Activated CD4-positive, alpha-beta T cell treated with anti-CD3 and anti-CD28 coated beads, Interleukin-2, amount 10 ng/mL, durations not matched to agents 7 days and 5 days (primary cell): ENCODE measurements at regions not wholly inside any gene's neighbourhood (a gene's known extent, or its start where the extent isn't known, plus 50 kb on each side); places are given as distances from the start of the nearest gene placed in this dataset.

Source experiments
- CTCF ChIA-PET: fragments of 350-600 bp; sonication (Branson Sonifier 250); formaldehyde crosslinking; loops from one replicate; lab custom pipeline; 2021; ENCODE audit warnings: antibody characterized with exemption; lab: Charles Lee
- POLR2A ChIA-PET: fragments of 350-600 bp; sonication (Branson Sonifier 250); formaldehyde crosslinking; loops from one replicate; lab custom pipeline; 2021; ENCODE audit warnings: antibody characterized with exemption; lab: Charles Lee
- DNase-seq: peaks from one replicate; pipeline ENCODE4 v3.0.0-alpha.2; 2020
- H3K27ac Mint-ChIP-seq: one replicate; pipeline ENCODE4 v1.8.0; 2021; ENCODE audit warnings: mild to moderate bottlenecking, moderate library complexity, mixed read lengths
- H3K27me3 Mint-ChIP-seq: one replicate; pipeline ENCODE4 v1.8.0; 2021; ENCODE audit warnings: mixed read lengths
- H3K36me3 Mint-ChIP-seq: one replicate; pipeline ENCODE4 v1.8.0; 2021; ENCODE audit warnings: low read depth, mixed read lengths
- H3K4me1 Mint-ChIP-seq: one replicate; pipeline ENCODE4 v1.8.0; 2021; ENCODE audit warnings: mixed read lengths
- H3K4me3 Mint-ChIP-seq: one replicate; pipeline ENCODE4 v1.8.0; 2021; ENCODE audit warnings: mild to moderate bottlenecking, moderate library complexity, mixed read lengths
- H3K9me3 Mint-ChIP-seq: one replicate; pipeline ENCODE4 v1.8.0; 2021; ENCODE audit warnings: mixed read lengths

DNA sequence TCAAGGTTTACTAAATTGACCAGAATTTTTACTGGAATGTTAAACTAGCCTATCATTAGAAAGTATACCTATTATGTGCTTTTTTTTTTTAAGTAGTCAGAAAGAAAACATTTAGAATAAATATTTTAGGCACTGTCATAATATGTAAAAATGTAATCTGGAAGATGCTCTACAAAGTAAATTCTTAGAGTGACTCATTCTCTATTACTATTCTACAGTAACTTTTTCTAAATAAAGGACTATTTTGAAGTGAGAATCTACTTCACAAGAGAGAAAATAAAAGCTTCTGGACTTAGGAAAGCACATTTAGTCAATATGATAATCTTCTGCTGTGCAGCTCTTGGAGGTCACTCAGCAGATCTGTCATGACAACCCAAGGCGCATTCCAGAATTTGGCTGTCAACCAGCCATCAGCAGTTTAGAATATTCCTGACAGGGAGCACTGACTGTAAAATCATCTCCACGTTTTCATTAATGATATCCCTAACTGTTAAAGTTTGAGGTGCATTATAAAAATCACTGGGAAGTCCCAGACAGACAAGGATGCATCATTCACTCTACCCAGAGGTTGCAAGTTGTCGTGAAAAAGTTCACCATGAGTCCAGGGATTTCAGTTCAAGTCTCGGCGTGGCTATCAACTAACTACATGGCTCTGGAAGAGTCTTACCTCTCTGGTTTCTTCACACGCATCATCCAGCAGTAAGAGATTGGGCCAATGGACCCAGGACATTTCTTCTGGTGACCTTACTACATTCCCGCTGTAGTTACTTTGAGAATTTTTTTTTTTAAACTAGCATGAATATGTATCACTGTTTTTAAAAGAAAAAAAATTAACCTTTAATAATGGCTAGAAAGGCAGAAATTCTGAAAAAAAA lies 374.9 kb downstream of the GJA1 start:
- Mint-ChIP-seq H3K4me3 (no peak overlapping the region), H3K9me3 (no peaks in the 10 kb centered on the region)

DNA sequence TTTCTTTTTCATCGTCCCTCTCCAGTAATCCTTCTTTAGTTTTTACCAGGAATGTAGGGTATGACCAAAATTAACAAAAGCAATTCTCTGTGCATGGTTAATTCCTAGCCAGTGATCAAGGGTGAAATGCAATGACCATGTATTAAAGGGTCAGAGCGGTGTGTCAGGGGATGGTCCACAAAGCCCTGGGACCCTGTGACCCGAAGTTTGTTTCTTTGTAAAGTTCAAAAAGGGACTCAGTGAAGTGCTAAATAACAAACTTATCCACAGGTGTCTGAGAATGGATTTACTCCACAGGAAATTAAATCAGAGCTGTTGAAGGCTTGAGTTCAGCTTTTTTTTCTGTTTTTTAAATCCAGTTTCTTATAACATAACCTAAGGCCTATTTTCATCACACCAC lies 375.7 kb downstream of the GJA1 start:
- Mint-ChIP-seq H3K27me3 (no peaks in the 10 kb centered on the region), H3K4me3 (no peak overlapping the region), H3K9me3 (no peaks in the 10 kb centered on the region), H3K4me1 (no peaks in the 10 kb centered on the region), H3K27ac (no peak overlapping the region), H3K36me3 (no peaks in the 10 kb centered on the region)
- no peak for DNase-seq
- ChIA-PET POLR2A (no interaction called here), CTCF (no interaction called here)

More for the DNA sequence above, 374.9 kb downstream of the GJA1 start:
- H3K27ac Mint-ChIP-seq = no peak overlapping the region
- POLR2A ChIA-PET = no interaction called here
- H3K36me3 Mint-ChIP-seq = no peaks in the 10 kb centered on the region
- H3K27me3 Mint-ChIP-seq = no peaks in the 10 kb centered on the region
- no peaks in the 10 kb centered on the region for H3K4me1 Mint-ChIP-seq
- DNase-seq = no peak
- CTCF ChIA-PET = no interaction called here

DNA sequence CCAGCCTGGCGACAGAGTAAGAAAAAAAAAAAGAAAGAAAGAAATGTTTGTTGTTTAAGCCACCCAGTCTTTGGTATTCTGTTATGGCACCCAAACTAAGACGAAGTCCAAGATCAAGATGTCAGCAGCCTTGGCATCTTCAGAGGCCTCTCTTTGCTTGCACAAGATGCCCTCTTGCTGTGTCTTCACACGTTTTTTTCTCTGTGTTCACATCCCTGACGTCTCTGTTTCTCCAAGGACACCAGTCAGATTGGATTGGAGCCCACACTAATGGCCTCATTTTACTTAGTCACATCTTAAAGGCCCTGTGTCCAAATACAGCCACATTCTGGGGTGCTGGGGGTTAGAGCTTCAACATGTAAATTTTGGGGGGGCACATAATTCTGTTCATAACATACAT lies 380.9 kb downstream of the GJA1 start:
- POLR2A ChIA-PET = no interaction called here
- no peak for DNase-seq
- Mint-ChIP-seq H3K27me3 (no peaks in the 10 kb centered on the region), H3K27ac (no peak overlapping the region), H3K9me3 (peaks cover 11% of the 10 kb centered on the region), H3K36me3 (no peaks in the 10 kb centered on the region), H3K4me3 (no peak overlapping the region), H3K4me1 (no peaks in the 10 kb centered on the region)
- CTCF ChIA-PET = no interaction called here

DNA sequence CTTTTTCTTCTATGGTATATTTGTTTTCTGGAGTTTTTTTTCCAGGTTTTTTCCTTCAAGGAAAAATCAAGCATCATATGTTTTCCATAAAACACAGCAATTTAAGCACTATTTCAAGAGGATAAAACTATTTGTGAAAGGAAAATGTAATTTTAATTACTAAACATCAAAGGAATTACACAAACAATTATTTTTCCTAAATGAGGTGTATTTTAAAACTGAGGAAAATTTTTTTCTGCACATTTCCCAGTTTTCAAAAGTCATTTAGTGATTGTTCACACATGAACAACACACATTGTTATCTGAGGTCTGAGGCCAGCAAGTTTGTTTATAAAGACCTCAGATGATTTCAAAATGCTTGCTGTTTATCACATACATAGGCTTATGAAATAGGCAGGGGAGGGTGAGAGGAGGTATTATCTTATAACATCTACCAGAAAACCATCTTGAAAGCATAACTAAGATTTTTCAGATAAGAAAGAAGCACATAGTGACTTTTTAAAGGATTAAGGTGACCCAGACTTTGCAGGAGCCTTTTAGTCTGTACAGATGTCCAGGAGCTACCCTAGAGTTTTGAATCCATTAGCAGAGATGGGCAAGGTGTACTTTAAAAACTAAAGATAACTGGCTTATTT lies 381.6 kb downstream of the GJA1 start:
- ChIA-PET CTCF (no interaction called here), POLR2A (no interaction called here)
- Mint-ChIP-seq H3K27ac (no peak overlapping the region), H3K9me3 (peaks cover 11% of the 10 kb centered on the region), H3K4me1 (no peaks in the 10 kb centered on the region), H3K4me3 (no peak overlapping the region), H3K36me3 (no peaks in the 10 kb centered on the region), H3K27me3 (no peaks in the 10 kb centered on the region)
- no peak for DNase-seq

DNA sequence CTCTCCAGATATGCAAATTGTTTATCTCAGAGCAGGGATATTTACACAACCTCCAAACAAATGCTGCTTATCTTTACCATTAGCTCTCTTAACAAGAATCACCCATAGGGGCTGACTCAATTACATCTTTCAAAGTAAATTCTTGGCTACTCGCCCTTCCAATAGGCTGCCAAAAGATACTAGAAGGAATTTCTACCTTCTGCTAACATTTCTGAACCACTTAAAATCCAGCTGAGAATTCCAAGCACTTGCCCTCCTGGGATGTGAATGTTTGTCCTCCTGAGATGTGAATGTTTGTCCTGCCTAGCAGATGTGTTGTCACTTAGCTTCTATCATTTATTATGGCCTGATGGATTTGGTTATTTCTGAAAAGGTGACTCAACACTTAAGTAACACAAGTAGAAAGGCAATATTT lies 388.0 kb downstream of the GJA1 start:
- Mint-ChIP-seq H3K27ac (no peak overlapping the region), H3K9me3 (peaks cover 11% of the 10 kb centered on the region), H3K27me3 (no peaks in the 10 kb centered on the region), H3K36me3 (no peaks in the 10 kb centered on the region), H3K4me3 (no peak overlapping the region), H3K4me1 (no peaks in the 10 kb centered on the region)
- CTCF ChIA-PET = no interaction called here
- DNase-seq = no peak
- POLR2A ChIA-PET = no interaction called here

DNA sequence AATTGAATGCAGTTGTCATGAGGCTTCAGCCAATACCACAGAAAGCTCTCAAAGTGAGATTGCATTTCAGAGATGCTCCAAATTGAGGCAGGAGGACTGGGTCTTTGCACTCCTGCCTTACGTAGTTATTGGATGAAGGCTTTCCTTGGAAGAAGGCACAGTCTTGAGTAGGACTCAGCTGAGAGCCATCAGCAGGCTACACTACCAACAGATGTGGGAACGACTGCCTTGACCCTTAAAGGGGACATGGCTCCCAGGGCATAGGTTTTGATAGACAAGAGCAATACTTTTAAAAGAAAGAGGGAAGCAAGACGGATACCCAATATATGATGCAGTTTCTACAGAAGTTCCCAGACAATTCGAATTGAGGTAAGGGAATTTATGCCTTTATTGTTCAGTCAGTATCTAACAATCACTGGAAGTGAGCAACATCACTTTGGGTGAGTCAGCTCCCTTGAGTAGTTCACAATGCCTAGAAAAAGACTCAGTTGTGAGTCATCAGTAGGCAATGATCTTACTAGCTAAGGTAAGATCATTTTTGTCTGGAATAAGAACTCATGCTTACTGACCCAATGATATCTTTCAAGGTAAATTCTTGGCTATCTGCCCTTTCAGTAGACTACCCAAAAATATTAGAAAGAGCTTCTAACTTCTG lies 390.8 kb downstream of the GJA1 start:
- H3K4me3 Mint-ChIP-seq = no peak overlapping the region
- H3K9me3 Mint-ChIP-seq = no peaks in the 10 kb centered on the region
- CTCF ChIA-PET = no interaction called here
- H3K36me3 Mint-ChIP-seq = no peaks in the 10 kb centered on the region
- H3K27me3 Mint-ChIP-seq = no peaks in the 10 kb centered on the region
- no peaks in the 10 kb centered on the region for H3K4me1 Mint-ChIP-seq
- DNase-seq = no peak
- no peak overlapping the region for H3K27ac Mint-ChIP-seq
- POLR2A ChIA-PET = no interaction called here

- ChIA-PET POLR2A (no interaction called here), CTCF (no interaction called here)
- Mint-ChIP-seq H3K27ac (no peak overlapping the region), H3K36me3 (no peaks in the 10 kb centered on the region), H3K4me1 (no peaks in the 10 kb centered on the region), H3K27me3 (no peaks in the 10 kb centered on the region), H3K9me3 (no peaks in the 10 kb centered on the region), H3K4me3 (no peak overlapping the region)
- no peak for DNase-seq
These were observed 392.9 kb downstream of the GJA1 start for GRCh38 chr6:121828146-121828886.

GRCh38 chr6:121830736-121831135 lies 395.3 kb downstream of the GJA1 start:
- Mint-ChIP-seq H3K4me3 (no peak overlapping the region), H3K36me3 (no peaks in the 10 kb centered on the region), H3K27ac (no peak overlapping the region), H3K4me1 (no peaks in the 10 kb centered on the region), H3K9me3 (no peaks in the 10 kb centered on the region), H3K27me3 (no peaks in the 10 kb centered on the region)
- DNase-seq = no peak
- POLR2A ChIA-PET = no interaction called here
- CTCF ChIA-PET = no interaction called here

- H3K27me3 Mint-ChIP-seq = no peaks in the 10 kb centered on the region
- CTCF ChIA-PET = no interaction called here
- no peaks in the 10 kb centered on the region for H3K4me1 Mint-ChIP-seq
- no peak for DNase-seq
- POLR2A ChIA-PET = no interaction called here
- no peaks in the 10 kb centered on the region for H3K36me3 Mint-ChIP-seq
- H3K27ac Mint-ChIP-seq = no peak overlapping the region
- no peak overlapping the region for H3K4me3 Mint-ChIP-seq
- peaks cover 5% of the 10 kb centered on the region for H3K9me3 Mint-ChIP-seq
These were observed 400.2 kb downstream of the GJA1 start for GRCh38 chr6:121835662-121836061.

- Mint-ChIP-seq H3K27ac (no peak overlapping the region), H3K4me1 (no peaks in the 10 kb centered on the region), H3K27me3 (no peaks in the 10 kb centered on the region), H3K4me3 (no peak overlapping the region), H3K9me3 (peaks cover 5% of the 10 kb centered on the region), H3K36me3 (no peaks in the 10 kb centered on the region)
- POLR2A ChIA-PET = no interaction called here
- CTCF ChIA-PET = no interaction called here
- no peak for DNase-seq
These were observed 402.2 kb downstream of the GJA1 start for GRCh38 chr6:121837545-121838229.

GRCh38 chr6:121838842-121839241 lies 403.4 kb downstream of the GJA1 start:
- POLR2A ChIA-PET = no interaction called here
- Mint-ChIP-seq H3K36me3 (no peaks in the 10 kb centered on the region), H3K27ac (no peak overlapping the region), H3K4me1 (no peaks in the 10 kb centered on the region), H3K27me3 (no peaks in the 10 kb centered on the region), H3K9me3 (peaks cover 5% of the 10 kb centered on the region), H3K4me3 (no peak overlapping the region)
- DNase-seq = no peak
- CTCF ChIA-PET = no interaction called here

DNA sequence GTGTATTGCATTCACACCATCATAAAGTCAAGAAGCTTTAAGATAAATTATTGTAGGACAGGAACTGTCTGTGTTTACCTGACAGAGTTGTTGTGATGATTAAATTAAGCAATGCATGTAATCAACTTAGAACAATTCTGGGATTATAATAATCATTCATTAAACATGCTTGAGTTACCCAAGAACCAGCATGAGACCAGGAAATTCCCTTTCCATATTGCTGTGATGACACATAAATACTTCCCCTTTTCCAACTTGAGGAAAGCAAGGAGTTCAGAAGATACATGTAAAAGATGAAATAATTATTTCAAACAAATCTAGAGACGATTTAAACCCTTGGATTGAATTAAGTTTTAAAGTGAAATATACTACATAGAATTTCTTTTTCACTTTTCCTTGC lies 404.4 kb downstream of the GJA1 start:
- ChIA-PET CTCF (no interaction called here), POLR2A (no interaction called here)
- Mint-ChIP-seq H3K27me3 (no peaks in the 10 kb centered on the region), H3K4me3 (no peak overlapping the region), H3K4me1 (no peaks in the 10 kb centered on the region), H3K36me3 (no peaks in the 10 kb centered on the region), H3K27ac (no peak overlapping the region), H3K9me3 (peaks cover 5% of the 10 kb centered on the region)
- DNase-seq = no peak
